ENCODE measurements at regions not wholly inside any gene's neighbourhood (a gene's known extent, or its start where the extent isn't known, plus 50 kb on each side); places are given as distances from the start of the nearest gene placed in this dataset.

DNA sequence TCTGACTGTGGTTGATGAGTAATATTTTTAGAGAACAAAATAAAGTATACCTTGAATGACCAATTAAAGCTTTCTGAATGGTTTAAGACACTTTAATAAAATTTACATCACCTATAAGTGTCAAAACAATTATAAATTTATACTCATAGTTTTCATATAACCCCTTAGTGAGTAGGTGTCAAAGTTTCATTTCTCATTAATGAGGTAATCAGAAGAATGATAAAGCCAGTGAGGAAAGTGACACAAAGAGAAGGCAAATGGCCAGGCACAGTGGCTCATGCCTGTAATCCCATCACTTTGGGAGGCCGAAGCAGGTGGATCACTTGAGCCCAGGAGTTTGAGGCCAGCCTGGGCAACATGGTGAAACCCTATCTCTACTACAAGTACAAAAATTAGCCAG lies 60.8 kb upstream of the CTLA4 start:
- Mint-ChIP-seq H3K4me1 (peaks cover 37 to 44% of the 10 kb centered on the region in 2 donors), H3K36me3 (no peaks in the 10 kb centered on the region), H3K27ac (peak overlapping the region in 1 of 6 donors; percentile 42), H3K27me3 (ENCODE audit: low read depth in 3 of 3) (peaks cover 0 to 1% (median 1%) of the 10 kb centered on the region in 3 donors), H3K4me3 (no peak overlapping the region), H3K9me3 (no peaks in the 10 kb centered on the region)
- DNase-seq = no peak

GRCh38 chr2:203808046-203808750 lies 59.4 kb upstream of the CTLA4 start:
- DNase-seq = no peak
- Mint-ChIP-seq H3K27me3 (ENCODE audit: low read depth in 3 of 3) (peaks cover 0 to 1% (median 0%) of the 10 kb centered on the region in 3 donors), H3K4me3 (no peak overlapping the region), H3K36me3 (no peaks in the 10 kb centered on the region), H3K9me3 (no peaks in the 10 kb centered on the region), H3K4me1 (peaks cover 48 to 50% of the 10 kb centered on the region in 2 donors), H3K27ac (no peak overlapping the region)

GRCh38 chr2:203809084-203809521 lies 58.5 kb upstream of the CTLA4 start:
- Mint-ChIP-seq H3K9me3 (no peaks in the 10 kb centered on the region), H3K27me3 (ENCODE audit: low read depth in 3 of 3) (peaks cover 0 to 1% (median 0%) of the 10 kb centered on the region in 3 donors), H3K27ac (peak overlapping the region in 2 of 6 donors; percentile 52 to 62), H3K36me3 (no peaks in the 10 kb centered on the region), H3K4me3 (no peak overlapping the region), H3K4me1 (peaks cover 41% of the 10 kb centered on the region in 2 donors)
- no peak for DNase-seq

DNA sequence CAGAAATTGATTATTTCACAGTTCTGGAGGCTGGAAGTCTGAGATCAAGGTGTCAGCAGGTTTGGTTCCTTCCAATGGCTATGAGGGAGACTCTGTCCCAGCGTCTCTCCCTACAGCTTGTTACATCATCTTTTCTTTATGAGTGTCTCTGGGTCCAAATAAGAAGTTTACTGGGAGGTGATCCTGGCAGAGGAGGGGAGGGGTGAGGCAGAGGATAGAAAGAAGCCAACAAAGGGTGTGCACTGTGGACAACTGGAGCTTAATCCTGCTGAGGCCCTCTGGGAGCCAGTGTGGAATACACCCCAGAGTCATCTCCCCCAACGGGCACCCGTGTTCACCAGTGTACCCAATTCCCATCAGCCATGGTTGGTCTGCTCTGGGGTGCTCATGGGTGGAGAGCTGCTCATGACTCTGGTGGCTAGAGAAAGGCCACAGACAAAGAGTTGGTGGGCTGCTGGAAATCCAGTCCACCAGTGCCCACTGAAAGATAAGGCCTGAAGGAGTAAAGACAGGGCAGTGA lies 57.5 kb upstream of the CTLA4 start:
- Mint-ChIP-seq H3K9me3 (no peaks in the 10 kb centered on the region), H3K4me1 (peaks cover 36 to 38% of the 10 kb centered on the region in 2 donors), H3K36me3 (no peaks in the 10 kb centered on the region), H3K4me3 (no peak overlapping the region), H3K27me3 (ENCODE audit: low read depth in 3 of 3) (peaks cover 0 to 3% (median 2%) of the 10 kb centered on the region in 3 donors), H3K27ac (peak overlapping the region; percentile 17 to 79 (median 55))
- no peak for DNase-seq

GRCh38 chr2:203811491-203812221 lies 55.9 kb upstream of the CTLA4 start:
- Mint-ChIP-seq H3K27ac (peak overlapping the region; percentile 54 to 94 (median 89)), H3K4me1 (peaks cover 31 to 35% of the 10 kb centered on the region in 2 donors), H3K4me3 (peak overlapping the region; percentile 39 to 80 (median 64)), H3K36me3 (no peaks in the 10 kb centered on the region), H3K9me3 (no peaks in the 10 kb centered on the region), H3K27me3 (ENCODE audit: low read depth in 3 of 3) (peaks cover 0 to 5% (median 3%) of the 10 kb centered on the region in 3 donors)
- peak; percentile 47 to 58 (median 47) for DNase-seq

GRCh38 chr2:203812294-203813221 lies 55.0 kb upstream of the CTLA4 start:
- peak overlapping the region in 4 of 5 donors; percentile 18 to 80 (median 46) for H3K4me3 Mint-ChIP-seq
- DNase-seq = no peak
- peaks cover 31 to 35% of the 10 kb centered on the region in 2 donors for H3K4me1 Mint-ChIP-seq
- H3K27me3 Mint-ChIP-seq (ENCODE audit: low read depth in 3 of 3) = peaks cover 1 to 5% (median 3%) of the 10 kb centered on the region in 3 donors
- peak overlapping the region in 4 of 6 donors; percentile 62 to 88 (median 78) for H3K27ac Mint-ChIP-seq
- H3K36me3 Mint-ChIP-seq = no peaks in the 10 kb centered on the region
- no peaks in the 10 kb centered on the region for H3K9me3 Mint-ChIP-seq

DNA sequence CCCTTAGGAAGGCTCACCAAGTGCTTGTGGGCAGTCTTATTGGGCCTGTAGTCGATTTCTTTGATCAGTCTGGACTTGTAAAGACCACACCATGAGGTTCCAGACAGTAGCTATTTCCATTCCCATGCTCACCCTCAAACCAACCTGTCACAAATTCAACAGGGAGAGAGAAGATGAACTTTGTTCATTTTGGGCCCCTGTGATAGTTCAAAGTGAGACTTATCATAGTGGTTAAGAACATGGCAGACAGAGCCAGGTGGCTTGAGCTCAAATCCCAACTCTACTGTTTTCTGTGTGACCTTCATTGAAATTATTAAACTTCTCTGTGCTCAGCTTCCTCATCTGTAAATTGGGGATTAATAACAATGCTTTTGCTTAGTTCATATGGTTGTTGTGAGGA lies 53.9 kb upstream of the CTLA4 start:
- no peak for DNase-seq
- Mint-ChIP-seq H3K27me3 (ENCODE audit: low read depth in 3 of 3) (peaks cover 3 to 6% (median 4%) of the 10 kb centered on the region in 3 donors), H3K4me1 (peaks cover 31 to 35% of the 10 kb centered on the region in 2 donors), H3K36me3 (no peaks in the 10 kb centered on the region), H3K27ac (peak overlapping the region in 2 of 6 donors; percentile 57 to 71), H3K9me3 (no peaks in the 10 kb centered on the region), H3K4me3 (no peak overlapping the region)

- no peaks in the 10 kb centered on the region for H3K36me3 Mint-ChIP-seq
- peaks cover 31 to 35% of the 10 kb centered on the region in 2 donors for H3K4me1 Mint-ChIP-seq
- peak overlapping the region in 2 of 5 donors; percentile 46 for H3K4me3 Mint-ChIP-seq
- peaks cover 3 to 6% (median 4%) of the 10 kb centered on the region in 3 donors for H3K27me3 Mint-ChIP-seq (ENCODE audit: low read depth in 3 of 3)
- peak; percentile 52 to 68 (median 61) for DNase-seq
- H3K9me3 Mint-ChIP-seq = no peaks in the 10 kb centered on the region
- H3K27ac Mint-ChIP-seq = peak overlapping the region in 1 of 6 donors; percentile 27
These were observed 52.7 kb upstream of the CTLA4 start for GRCh38 chr2:203814661-203815540.

GRCh38 chr2:203815541-203815898 lies 52.1 kb upstream of the CTLA4 start:
- Mint-ChIP-seq H3K27ac (no peak overlapping the region), H3K36me3 (no peaks in the 10 kb centered on the region), H3K9me3 (no peaks in the 10 kb centered on the region), H3K4me1 (peaks cover 29 to 35% of the 10 kb centered on the region in 2 donors), H3K27me3 (ENCODE audit: low read depth in 3 of 3) (peaks cover 3 to 6% (median 4%) of the 10 kb centered on the region in 3 donors), H3K4me3 (peak overlapping the region in 1 of 5 donors; percentile 46)
- no peak for DNase-seq

DNA sequence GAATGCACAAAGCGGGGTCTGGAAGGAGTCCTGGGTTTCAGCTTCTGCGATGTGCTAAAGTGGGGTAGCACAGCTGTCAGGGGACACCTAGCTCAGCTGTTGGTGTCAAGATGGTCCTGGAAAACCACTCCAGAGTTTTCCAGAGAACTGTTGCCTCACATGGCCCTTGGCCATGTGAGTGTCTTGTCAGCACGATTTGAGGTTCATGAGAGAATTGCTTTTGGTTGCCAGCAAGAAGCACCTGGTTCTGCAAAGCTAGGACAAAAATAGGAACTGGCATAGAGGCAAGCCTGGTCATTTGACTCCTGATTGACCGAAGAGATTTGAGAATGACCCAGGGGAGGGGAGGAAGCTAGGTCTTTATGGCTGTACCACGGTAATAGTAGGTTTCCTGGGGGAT lies 50.4 kb upstream of the CTLA4 start:
- H3K36me3 Mint-ChIP-seq = no peaks in the 10 kb centered on the region
- no peak for DNase-seq
- no peak overlapping the region for H3K27ac Mint-ChIP-seq
- no peak overlapping the region for H3K4me3 Mint-ChIP-seq
- no peaks in the 10 kb centered on the region for H3K9me3 Mint-ChIP-seq
- H3K4me1 Mint-ChIP-seq = peaks cover 17 to 23% of the 10 kb centered on the region in 2 donors
- H3K27me3 Mint-ChIP-seq (ENCODE audit: low read depth in 3 of 3) = peaks cover 3 to 6% (median 4%) of the 10 kb centered on the region in 3 donors
